K562 (cell line): ENCODE measurements at regions not wholly inside any gene's neighbourhood (a gene's known extent, or its start where the extent isn't known, plus 50 kb on each side); places are given as distances from the start of the nearest gene placed in this dataset.

Source experiments
- ATAC-seq: fragments of 200-7000 bp; cut with Tn5 transposase; 3 replicates; pipeline ENCODE4 v1.9.1; 2020; ENCODE audit warnings: moderate library complexity
- BruUV-seq: library from RNA; stranded (reverse); fragments of 400-500 nt; replicated peaks from 2 replicates; lab custom pipeline; 2021; lab: Mats Ljungman, UMichigan
- CTCF ChIA-PET: fragments of 300-600 bp; formaldehyde crosslinking; extraction: SDS; loops from one replicate; lab custom pipeline; 2021; ENCODE audit warnings: low intra/inter-chr PET ratio; lab: Yijun Ruan, JAX
- POLR2A ChIA-PET: fragments of 300-600, 350-650 bp; sonication (Branson Sonifier 250); formaldehyde crosslinking; extraction: SDS; loops from one replicate; lab custom pipeline; 2021; ENCODE audit warnings: antibody characterized with exemption, inconsistent platforms; lab: Yijun Ruan, JAX
- DNase-seq, 4 experiments: peaks; one replicate each; pipeline versions ENCODE4 v3.0.0 to v3.0.0-alpha.2; 2011 to 2018; ENCODE audit warnings: low spot score in 3 of 4, mixed read lengths in 3 of 4; ENCODE audit errors: extremely low read depth in 1 of 4
- FAIRE-seq: peaks from 2 replicates; lab custom pipeline; 2011; peaks lifted over from hg19 to GRCh38; lab: Jason Lieb, UNC
- H2AFZ ChIP-seq: 2 replicates; pipeline ENCODE4 v1.6.0; 2011; ENCODE audit warnings: low read depth, low read length, control low read depth, inconsistent platforms
- H3K27ac ChIP-seq: fragments of 200-600 bp; 3 replicates; pipeline ENCODE4 v1.8.0; 2011; ENCODE audit warnings: low read depth, mild to moderate bottlenecking, control low read depth, inconsistent platforms, low read length, moderate library complexity, mixed read lengths; ENCODE audit errors: extremely low read depth
- H3K27me3 ChIP-seq, 2 experiments: fragments of 300-600 bp in 1 of 2; 2 replicates in 1 of 2; 3 replicates in 1 of 2; pipeline versions ENCODE4 v1.6.0 to v1.8.0; 2011; ENCODE audit warnings: inconsistent platforms in 2 of 2, low read length in 2 of 2, mild to moderate bottlenecking in 1 of 2, mixed read lengths in 1 of 2, moderate library complexity in 1 of 2; ENCODE audit not compliant: control insufficient read depth in 2 of 2, insufficient read depth in 2 of 2
- H3K36me3 ChIP-seq: fragments of 300-600 bp; 3 replicates; pipeline ENCODE4 v1.8.0; 2011; ENCODE audit warnings: mild to moderate bottlenecking, low read length, inconsistent platforms; ENCODE audit not compliant: control insufficient read depth, insufficient read depth
- H3K4me1 ChIP-seq, 2 experiments: fragments of 200-600 bp in 1 of 2; replicated peaks in 1 of 2; 2 replicates in 1 of 2; 3 replicates in 1 of 2; pipeline versions ENCODE4 v1.5.1 to v1.8.0; 2011; ENCODE audit warnings: inconsistent platforms in 2 of 2, low read length in 2 of 2, mild to moderate bottlenecking in 1 of 2, mixed read lengths in 1 of 2, moderate library complexity in 1 of 2; ENCODE audit not compliant: control insufficient read depth in 2 of 2, insufficient read depth in 2 of 2
- H3K4me2 ChIP-seq: 2 replicates; pipeline ENCODE4 v1.6.1; 2011; ENCODE audit warnings: low read length, control low read depth, inconsistent platforms, mixed read lengths; ENCODE audit not compliant: insufficient read depth
- H3K4me3 ChIP-seq: fragments of 200-600 bp; sonication (generic), shearing (Covaris generic); 2 replicates; pipeline ENCODE4 v1.5.1; 2016; ENCODE audit warnings: control low read depth, inconsistent platforms
- H3K79me2 ChIP-seq: fragments of 200-600 bp; 3 replicates; pipeline ENCODE4 v1.8.0; 2011; ENCODE audit warnings: low read length, inconsistent platforms; ENCODE audit not compliant: control insufficient read depth, insufficient read depth
- H3K9ac ChIP-seq, 2 experiments: 2 replicates each; pipeline versions ENCODE4 v1.6.0 to v1.6.1; 2011; ENCODE audit warnings: low read depth in 2 of 2, low read length in 2 of 2, control low read depth in 1 of 2, inconsistent platforms in 1 of 2, mild to moderate bottlenecking in 1 of 2, mixed read lengths in 1 of 2; ENCODE audit not compliant: insufficient read depth in 1 of 2
- H3K9me1 ChIP-seq: one replicate; pipeline ENCODE4 v1.6.0; 2011; ENCODE audit warnings: inconsistent platforms, mild to moderate bottlenecking, low read length, moderate library complexity; ENCODE audit not compliant: control insufficient read depth, insufficient read depth
- H3K9me3 ChIP-seq: replicated peaks from 2 replicates; pipeline ENCODE4 v1.5.1; 2011; ENCODE audit warnings: low read depth, low read length, inconsistent platforms; ENCODE audit not compliant: control insufficient read depth, insufficient read depth
- H4K20me1 ChIP-seq: replicated peaks from 2 replicates; pipeline ENCODE4 v1.6.1; 2011; ENCODE audit warnings: low read length, inconsistent platforms, mixed read lengths; ENCODE audit not compliant: control insufficient read depth, insufficient read depth
- BCOR ChIP-seq: fragments of 450-650 bp; IDR thresholded peaks from 2 replicates; pipeline ENCODE4 v1.6.1; 2016
- BRD9 ChIP-seq: fragments of 450-650 bp; IDR thresholded peaks from 2 replicates; pipeline ENCODE4 v1.6.1; 2018; ENCODE audit warnings: low read depth; ENCODE audit not compliant: partially characterized antibody
- CBX2 ChIP-seq: fragments of 200-600 bp; sonication (generic); IDR thresholded peaks from one replicate; pipeline ENCODE4 v1.6.1; 2012; ENCODE audit warnings: mild to moderate bottlenecking, low read length, inconsistent platforms; ENCODE audit not compliant: insufficient read depth, poor library complexity, severe bottlenecking
- CSDE1 ChIP-seq, 2 experiments: fragments of 450-650 bp; IDR thresholded peaks; 2 replicates each; pipeline ENCODE4 v1.6.1; 2016; ENCODE audit warnings: mild to moderate bottlenecking in 1 of 2
- ETV1 ChIP-seq: fragments of 450-650 bp; conservative IDR thresholded peaks from 2 replicates; pipeline ENCODE4 v1.6.1; 2016; ENCODE audit warnings: missing genetic modification characterization, control low read depth, low read depth, missing compliant biosample characterization
- IRF2 ChIP-seq: sonication (generic); formaldehyde crosslinking; IDR thresholded peaks from 2 replicates; pipeline ENCODE4 v1.8.1; 2022; ENCODE audit warnings: mild to moderate bottlenecking, missing genetic modification reagents
- MXI1 ChIP-seq: IDR thresholded peaks from 2 replicates; pipeline ENCODE4 v1.6.1; 2011; ENCODE audit warnings: low read depth, mild to moderate bottlenecking, improper control_type of control experiment, low read length
- NCOA4 ChIP-seq: fragments of 450-650 bp; IDR thresholded peaks from 2 replicates; pipeline ENCODE4 v1.6.1; 2018; ENCODE audit warnings: mild to moderate bottlenecking; ENCODE audit not compliant: partially characterized antibody
- NFE2 ChIP-seq: IDR thresholded peaks from 2 replicates; pipeline ENCODE4 v1.6.1; 2014; ENCODE audit warnings: antibody characterized with exemption, low read depth
- NR1H2 ChIP-seq: sonication (generic); formaldehyde crosslinking; IDR thresholded peaks from 2 replicates; pipeline ENCODE4 v1.4.0; 2020; ENCODE audit warnings: mild to moderate bottlenecking, missing genetic modification reagents
- SETDB1 ChIP-seq: IDR thresholded peaks from one replicate; pipeline ENCODE4 v1.6.1; 2012; ENCODE audit warnings: low read length, control low read depth, inconsistent platforms
- SMAD1 ChIP-seq: fragments of 150-350 bp; IDR thresholded peaks from 2 replicates; pipeline ENCODE4 v1.6.1; 2014; ENCODE audit warnings: low read length, low read depth; ENCODE audit not compliant: partially characterized antibody
- SRSF9 ChIP-seq: fragments of 200-400 bp; formaldehyde crosslinking; IDR thresholded peaks from 2 replicates; pipeline ENCODE4 v1.6.1; 2017; ENCODE audit warnings: low read depth, low read length, borderline replicate concordance
- ZKSCAN1 ChIP-seq: fragments of 150-350 bp; IDR thresholded peaks from 2 replicates; pipeline ENCODE4 v1.6.1; 2016; ENCODE audit warnings: low read depth, low read length
- ZNF316 ChIP-seq: fragments of 450-650 bp; IDR thresholded peaks from 2 replicates; pipeline ENCODE4 v1.6.1; 2016
- ZNF77 ChIP-seq: fragments of 250-450 bp; sonication (Bioruptor Pico); IDR thresholded peaks from 2 replicates; pipeline ENCODE4 v1.5.0; 2020
- WGBS: fragments of 100-300 bp; shearing (Covaris generic); methylation state at CpG from one replicate; pipeline ENCODE4 v1.1.6; 2016; ENCODE audit warnings: low coverage, mixed read lengths; ENCODE audit not compliant: insufficient coverage; ENCODE audit errors: missing lambda C conversion rate; 5-methylcytosine and 5-hydroxymethylcytosine counted together
- in situ Hi-C: fragments of 300-500 bp; cut with MboI; formaldehyde crosslinking; loops from 4 replicates; pipeline ENCODE4 v1.15.0; 2018; ENCODE audit warnings: inconsistent platforms, mixed read lengths
- intact Hi-C: fragments of 100-400 bp; cut with micrococcal nuclease; formaldehyde crosslinking; loops from 2 replicates; pipeline ENCODE4 v1.14.2; 2022
- TF ChIP-seq, protein P1 (sequence below): fragments of 450-650 bp; IDR thresholded peaks from one replicate; pipeline ENCODE4 v1.6.1; 2018; ENCODE audit warnings: mild to moderate bottlenecking, moderate library complexity; ENCODE audit not compliant: partially characterized antibody
- TF ChIP-seq, protein P2 (sequence below), 2 experiments: fragments of 250-450 bp in 1 of 2; fragments of 450-650 bp in 1 of 2; sonication (Bioruptor Pico) in 1 of 2; IDR thresholded peaks; 2 replicates each; pipeline versions ENCODE4 v1.6.1 to v1.8.0; 2016 to 2021; ENCODE audit warnings: mild to moderate bottlenecking in 2 of 2, moderate library complexity in 2 of 2, missing compliant biosample characterization in 1 of 2, missing genetic modification characterization in 1 of 2

DNA sequence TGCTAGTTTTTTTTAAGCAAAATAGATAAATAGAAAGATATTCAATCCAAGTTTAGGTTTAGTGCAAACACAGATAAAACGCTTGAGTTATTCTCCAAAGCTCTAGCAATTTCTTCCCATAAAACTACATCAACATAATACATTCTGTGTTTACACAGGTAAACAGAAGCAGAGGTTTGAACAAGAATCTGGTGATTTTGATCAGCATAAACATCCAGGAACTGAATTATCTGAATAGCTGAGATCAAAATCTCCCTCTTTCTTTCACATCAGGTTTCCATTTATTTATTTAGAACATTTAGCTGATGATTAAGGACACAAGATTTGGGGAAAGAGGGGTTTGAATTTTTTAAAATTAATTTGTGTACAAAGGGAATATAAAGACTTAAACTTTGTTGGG lies 1564.6 kb downstream of the MRPL39 start:
- Histone ChIP-seq H3K27me3 (no peaks in the 10 kb centered on the region), H2AFZ (no peak overlapping the region), H3K4me1 (no peaks in the 10 kb centered on the region), H4K20me1 (no peaks in the 10 kb centered on the region), H3K36me3 (no peaks in the 10 kb centered on the region), H3K9me3 (no peaks in the 10 kb centered on the region), H3K27ac (no peak overlapping the region), H3K4me3 (no peak overlapping the region), H3K9me1 (no peaks in the 10 kb centered on the region), H3K79me2 (no peaks in the 10 kb centered on the region), H3K9ac (no peak overlapping the region), H3K4me2 (no peak overlapping the region)
- DNase-seq: no peak
- BruUV-seq: no TSS peak
- ChIA-PET POLR2A (no interaction called here), CTCF (no interaction called here)
- no peak for FAIRE-seq
- ATAC-seq: no peak
- TF ChIP-seq SMAD1: no peak
- TF ChIP-seq NCOA4: no peak
- no peak for TF ChIP-seq SETDB1
- TF ChIP-seq NR1H2 (CRISPR knock-in tag): no peak
- TF ChIP-seq SRSF9: no peak
- no peak for TF ChIP-seq ETV1
- 0% methylated on average over 1 of the region's 1 CpG for WGBS
- in situ Hi-C loops: no loop called here
- intact Hi-C loops: no loop called here

DNA sequence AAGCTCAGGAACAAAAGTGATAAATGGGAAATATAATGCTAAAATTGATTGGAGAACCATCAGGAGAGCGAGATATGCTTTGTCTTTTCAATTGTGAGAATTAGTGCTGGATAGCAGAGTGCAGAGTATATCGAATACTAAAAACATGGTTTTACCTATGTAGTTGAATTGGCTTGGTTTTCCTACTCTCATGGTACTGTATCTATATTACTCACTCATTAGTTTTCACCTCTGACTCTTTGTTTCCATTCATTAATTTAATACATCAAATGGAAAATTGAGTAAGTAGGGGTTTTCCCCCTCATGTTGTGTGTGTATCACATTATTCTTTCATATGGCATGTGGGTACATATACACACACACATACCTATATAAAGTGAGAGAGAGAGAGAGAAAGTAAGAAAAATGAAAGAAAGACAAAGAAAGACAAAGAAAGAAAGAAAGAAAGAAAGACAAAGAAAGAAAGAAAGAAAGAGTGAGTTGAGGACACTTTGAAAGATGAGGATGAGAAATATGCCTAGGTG lies 1574.5 kb downstream of the MRPL39 start:
- Histone ChIP-seq H3K9me3 (peaks cover 3% of the 10 kb centered on the region; the same call in 1 of the 2 replicates), H3K27me3 (no peaks in the 10 kb centered on the region), H3K9ac (no peak overlapping the region), H3K36me3 (no peaks in the 10 kb centered on the region), H2AFZ (no peak overlapping the region), H3K79me2 (no peaks in the 10 kb centered on the region), H4K20me1 (no peaks in the 10 kb centered on the region), H3K9me1 (no peaks in the 10 kb centered on the region), H3K4me3 (no peak overlapping the region), H3K4me2 (no peak overlapping the region), H3K27ac (no peak overlapping the region), H3K4me1 (no peaks in the 10 kb centered on the region)
- ChIA-PET CTCF (no interaction called here), POLR2A (no interaction called here)
- DNase-seq (no peak), FAIRE-seq (no peak), ATAC-seq (no peak)
- WGBS: 4% methylated on average over 2 of the region's 2 CpGs
- no TSS peak for BruUV-seq
- in situ Hi-C loops (no loop called here), intact Hi-C loops (no loop called here)
- no peak for TF ChIP-seq BRD9
- no peak for TF ChIP-seq CSDE1 (IDR thresholded peaks at IDR 0.05)
- no peak for TF ChIP-seq ZNF316
- TF ChIP-seq ZNF77: no peak
- TF ChIP-seq, protein P1, sequence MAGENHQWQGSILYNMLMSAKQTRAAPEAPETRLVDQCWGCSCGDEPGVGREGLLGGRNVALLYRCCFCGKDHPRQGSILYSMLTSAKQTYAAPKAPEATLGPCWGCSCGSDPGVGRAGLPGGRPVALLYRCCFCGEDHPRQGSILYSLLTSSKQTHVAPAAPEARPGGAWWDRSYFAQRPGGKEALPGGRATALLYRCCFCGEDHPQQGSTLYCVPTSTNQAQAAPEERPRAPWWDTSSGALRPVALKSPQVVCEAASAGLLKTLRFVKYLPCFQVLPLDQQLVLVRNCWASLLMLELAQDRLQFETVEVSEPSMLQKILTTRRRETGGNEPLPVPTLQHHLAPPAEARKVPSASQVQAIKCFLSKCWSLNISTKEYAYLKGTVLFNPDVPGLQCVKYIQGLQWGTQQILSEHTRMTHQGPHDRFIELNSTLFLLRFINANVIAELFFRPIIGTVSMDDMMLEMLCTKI: no peak
- TF ChIP-seq NFE2: no peak
- no peak for TF ChIP-seq CBX2
- TF ChIP-seq BCOR: no peak
- TF ChIP-seq, protein P2, sequence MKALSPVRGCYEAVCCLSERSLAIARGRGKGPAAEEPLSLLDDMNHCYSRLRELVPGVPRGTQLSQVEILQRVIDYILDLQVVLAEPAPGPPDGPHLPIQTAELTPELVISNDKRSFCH (CRISPR knock-in tag; IDR thresholded peaks at IDR 0.05): no peak
- TF ChIP-seq, protein P2 (tag; IDR thresholded peaks at IDR 0.05): no peak
- no peak for TF ChIP-seq IRF2
- TF ChIP-seq MXI1: no peak
- no peak for TF ChIP-seq ZKSCAN1
